SK-N-SH (cell line): ENCODE measurements at regions not wholly inside any gene's neighbourhood (a gene's known extent, or its start where the extent isn't known, plus 50 kb on each side); places are given as distances from the start of the nearest gene placed in this dataset.

Experiments
- CTCF ChIA-PET: fragments of 300-600, 350-600 bp; formaldehyde crosslinking; extraction: SDS; loops from one replicate; lab custom pipeline; 2021; lab: Yijun Ruan, JAX
- POLR2A ChIA-PET: fragments of 350-600 bp; sonication (Branson Sonifier 250); formaldehyde crosslinking; extraction: SDS; loops from one replicate; lab custom pipeline; 2020; ENCODE audit warnings: antibody characterized with exemption, inconsistent platforms; lab: Yijun Ruan, JAX
- DNase-seq: peaks from one replicate; pipeline ENCODE4 v3.0.0; 2012
- H2AFZ ChIP-seq: fragments of 200-600 bp; sonication (generic); 2 replicates; pipeline ENCODE4 v1.8.1; 2016; ENCODE audit warnings: antibody characterized with exemption, mild to moderate bottlenecking, low read depth
- H3F3A ChIP-seq: fragments of 200-600 bp; sonication (generic); replicated peaks from 2 replicates; pipeline ENCODE3; 2016; ENCODE audit warnings: antibody characterized with exemption, mild to moderate bottlenecking; ENCODE audit not compliant: insufficient read depth
- H3K27ac ChIP-seq, 2 experiments: fragments of 200-500 bp in 1 of 2; fragments of 200-600 bp in 1 of 2; sonication (Bioruptor generic) in 1 of 2; sonication (generic), shearing (Covaris generic) in 1 of 2; 2 replicates each; pipeline versions ENCODE4 v1.5.1 to v1.6.1; 2014 to 2016; ENCODE audit warnings: low read depth in 2 of 2, inconsistent platforms in 1 of 2, low read length in 1 of 2, mild to moderate bottlenecking in 1 of 2, mixed read lengths in 1 of 2
- H3K27me3 ChIP-seq: fragments of 200-600 bp; sonication (generic), shearing (Covaris generic); 2 replicates; pipeline ENCODE4 v1.6.1; 2016; ENCODE audit warnings: mixed run types; ENCODE audit not compliant: insufficient read depth
- H3K36me3 ChIP-seq, 2 experiments: fragments of 200-500 bp in 1 of 2; fragments of 200-600 bp in 1 of 2; sonication (Bioruptor generic) in 1 of 2; sonication (generic) in 1 of 2; replicated peaks in 1 of 2; 2 replicates each; pipeline versions ENCODE3 to v1.5.1; 2014 to 2016; ENCODE audit warnings: low read length in 1 of 2, mild to moderate bottlenecking in 1 of 2; ENCODE audit not compliant: insufficient read depth in 2 of 2, control insufficient read depth in 1 of 2
- H3K4me1 ChIP-seq, 2 experiments: fragments of 200-500 bp in 1 of 2; fragments of 200-600 bp in 1 of 2; sonication (Bioruptor generic) in 1 of 2; sonication (generic), shearing (Covaris generic) in 1 of 2; 2 replicates each; pipeline versions ENCODE4 v1.5.1 to v1.6.1; 2014 to 2016; ENCODE audit warnings: low read depth in 1 of 2, low read length in 1 of 2, mixed run types in 1 of 2; ENCODE audit not compliant: insufficient read depth in 2 of 2, control insufficient read depth in 1 of 2
- H3K4me2 ChIP-seq: fragments of 200-600 bp; sonication (generic), shearing (Covaris generic); 2 replicates; pipeline ENCODE4 v1.6.1; 2017; ENCODE audit warnings: mixed run types
- H3K4me3 ChIP-seq, 2 experiments: fragments of 200-500 bp in 1 of 2; fragments of 200-600 bp in 1 of 2; sonication (Bioruptor generic) in 1 of 2; sonication (generic), shearing (Covaris generic) in 1 of 2; 2 replicates each; pipeline versions ENCODE4 v1.5.1 to v1.8.1; 2014 to 2016; ENCODE audit warnings: low read depth in 2 of 2, inconsistent platforms in 1 of 2, low read length in 1 of 2, mild to moderate bottlenecking in 1 of 2, mixed read lengths in 1 of 2, moderate library complexity in 1 of 2
- H3K79me2 ChIP-seq: fragments of 200-600 bp; sonication (generic); 2 replicates; pipeline ENCODE4 v1.8.1; 2017; ENCODE audit warnings: mild to moderate bottlenecking; ENCODE audit not compliant: insufficient read depth
- H3K9ac ChIP-seq: fragments of 200-600 bp; sonication (generic); 2 replicates; pipeline ENCODE4 v1.6.1; 2017; ENCODE audit warnings: mixed run types
- H3K9me2 ChIP-seq: fragments of 200-600 bp; sonication (generic); 2 replicates; pipeline ENCODE4 v1.6.1; 2017; ENCODE audit warnings: mixed run types
- H3K9me3 ChIP-seq: fragments of 200-600 bp; sonication (generic); 2 replicates; pipeline ENCODE4 v1.6.1; 2017; ENCODE audit warnings: mixed run types, mild to moderate bottlenecking, moderate library complexity
- H4K20me1 ChIP-seq: fragments of 200-600 bp; sonication (generic); 2 replicates; pipeline ENCODE4 v1.6.1; 2017; ENCODE audit warnings: mild to moderate bottlenecking, mixed run types; ENCODE audit not compliant: insufficient read depth
- ELF1 ChIP-seq: IDR thresholded peaks from 2 replicates; pipeline ENCODE4 v1.4.0; 2012
- EZH2phosphoT487 ChIP-seq: fragments of 200-600 bp; sonication (generic); IDR thresholded peaks from 2 replicates; pipeline ENCODE4 v1.6.1; 2017; ENCODE audit warnings: low read depth, mixed run types, mild to moderate bottlenecking, antibody characterized with exemption, moderate library complexity, borderline replicate concordance
- FOSL2 ChIP-seq: IDR thresholded peaks from 2 replicates; pipeline ENCODE4 v1.4.0; 2012; ENCODE audit warnings: low read depth, mild to moderate bottlenecking, moderate library complexity, borderline replicate concordance
- FOXM1 ChIP-seq: IDR thresholded peaks from 2 replicates; pipeline ENCODE4 v1.4.0; 2012; ENCODE audit warnings: low read depth, mild to moderate bottlenecking
- GABPA ChIP-seq: IDR thresholded peaks from 2 replicates; pipeline ENCODE4 v1.4.0; 2012; ENCODE audit warnings: low read depth, mild to moderate bottlenecking
- GATA2 ChIP-seq: sonication (generic); formaldehyde crosslinking; IDR thresholded peaks from 2 replicates; pipeline ENCODE4 v1.5.0; 2020; ENCODE audit warnings: mild to moderate bottlenecking, missing genetic modification reagents
- MAX ChIP-seq: IDR thresholded peaks from 2 replicates; pipeline ENCODE4 v1.4.0; 2012; ENCODE audit warnings: low read depth
- NRF1 ChIP-seq: IDR thresholded peaks from 2 replicates; pipeline ENCODE4 v1.6.1; 2012; ENCODE audit warnings: low read depth, mild to moderate bottlenecking, low read length
- PBX3 ChIP-seq: IDR thresholded peaks from 2 replicates; pipeline ENCODE4; 2012
- RCOR1 ChIP-seq: fragments of 150-350 bp; IDR thresholded peaks from 2 replicates; pipeline ENCODE4 v1.6.1; 2017; ENCODE audit warnings: antibody characterized with exemption, low read length
- REST ChIP-seq: IDR thresholded peaks from 2 replicates; pipeline ENCODE4 v1.6.1; 2012; ENCODE audit warnings: mild to moderate bottlenecking, low read depth, low read length, moderate library complexity
- RXRA ChIP-seq: IDR thresholded peaks from 2 replicates; pipeline ENCODE4 v1.4.0; 2012; ENCODE audit warnings: low read depth, mild to moderate bottlenecking, borderline replicate concordance
- SIN3A ChIP-seq: IDR thresholded peaks from 2 replicates; pipeline ENCODE4 v1.6.1; 2012; ENCODE audit warnings: low read depth, mild to moderate bottlenecking, low read length, moderate library complexity, borderline replicate concordance
- USF1 ChIP-seq: IDR thresholded peaks from 2 replicates; pipeline ENCODE4 v1.4.0; 2012; ENCODE audit warnings: low read depth, borderline replicate concordance
- YY1 ChIP-seq: IDR thresholded peaks from 2 replicates; pipeline ENCODE4 v1.4.0; 2012; ENCODE audit warnings: low read depth, mild to moderate bottlenecking
- ZBTB33 ChIP-seq: IDR thresholded peaks from 2 replicates; pipeline ENCODE4 v1.4.0; 2012; ENCODE audit warnings: low read depth, borderline replicate concordance
- WGBS: methylation state at CpG from one replicate; pipeline ENCODE4 v1.1.6; 2017; ENCODE audit warnings: low lambda C conversion rate; 5-methylcytosine and 5-hydroxymethylcytosine counted together

- no peak overlapping the region for H3K4me3 ChIP-seq
- TF ChIP-seq RCOR1 (no peak), GATA2 (no peak), FOSL2 (no peak), YY1 (no peak), RXRA (no peak), REST (no peak), FOXM1 (no peak), SIN3A (no peak), PBX3 (no peak)
- no peaks in the 10 kb centered on the region for H3K9me2 ChIP-seq
- no peak for DNase-seq
- POLR2A ChIA-PET, result no interaction called here
- no peak overlapping the region for H3K27ac ChIP-seq
- H3K4me1 ChIP-seq, result no peaks in the 10 kb centered on the region
- CTCF ChIA-PET, result no interaction called here
- no peaks in the 10 kb centered on the region for H3K9me3 ChIP-seq
- H2AFZ ChIP-seq, result no peak overlapping the region
- no peaks in the 10 kb centered on the region for H3K27me3 ChIP-seq
- H3K4me2 ChIP-seq, result no peak overlapping the region
- no peaks in the 10 kb centered on the region for H3K79me2 ChIP-seq
- no peaks in the 10 kb centered on the region for H4K20me1 ChIP-seq
- no peak overlapping the region for H3K9ac ChIP-seq
- H3K36me3 ChIP-seq, result no peaks in the 10 kb centered on the region
- H3F3A ChIP-seq, result no peaks in the 10 kb centered on the region
Measured at GRCh38 chr12:74429535-74429934, 108.1 kb upstream of the ATXN7L3B start.

- Histone ChIP-seq H3K79me2 (no peaks in the 10 kb centered on the region), H3K4me2 (no peak overlapping the region), H3K27ac (no peak overlapping the region), H3K9me2 (no peaks in the 10 kb centered on the region), H3K4me1 (no peaks in the 10 kb centered on the region), H3K9me3 (no peaks in the 10 kb centered on the region), H3F3A (no peaks in the 10 kb centered on the region), H3K36me3 (no peaks in the 10 kb centered on the region), H4K20me1 (no peaks in the 10 kb centered on the region), H2AFZ (no peak overlapping the region), H3K9ac (no peak overlapping the region), H3K4me3 (no peak overlapping the region), H3K27me3 (no peaks in the 10 kb centered on the region)
- 0% methylated on average over 1 of the region's 1 CpG for WGBS
- TF ChIP-seq RXRA (no peak), EZH2phosphoT487 (no peak), GABPA (no peak), NRF1 (no peak), ELF1 (no peak), USF1 (no peak), MAX (no peak), ZBTB33 (no peak)
- ChIA-PET POLR2A (no interaction called here), CTCF (no interaction called here)
- no peak for DNase-seq
Measured at GRCh38 chr12:74431801-74432200, 105.8 kb upstream of the ATXN7L3B start.
